ENCODE measurements at regions not wholly inside any gene's neighbourhood (a gene's known extent, or its start where the extent isn't known, plus 50 kb on each side); places are given as distances from the start of the nearest gene placed in this dataset.

DNA sequence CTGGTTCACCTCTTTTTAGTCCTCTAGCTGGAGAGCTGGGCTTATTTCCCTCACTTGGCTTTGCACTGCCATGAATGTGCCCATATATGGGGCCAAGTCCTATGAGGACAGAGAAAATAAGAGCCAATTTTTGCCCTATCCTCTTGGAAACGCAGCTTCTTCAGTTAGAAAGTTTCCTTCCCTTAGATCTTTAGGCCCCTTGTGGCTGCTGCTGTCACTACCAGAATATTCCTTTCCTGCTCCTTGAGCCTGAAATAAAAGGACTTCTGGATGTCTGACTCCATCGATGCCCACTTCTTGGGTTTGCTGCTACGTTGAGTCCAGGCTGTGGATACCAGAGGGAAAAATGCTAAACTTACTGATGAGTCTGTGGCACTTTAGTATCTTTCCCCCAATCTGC, 487.1 kb downstream of the GRIN2A start:
- TF ChIP-seq, protein P1, sequence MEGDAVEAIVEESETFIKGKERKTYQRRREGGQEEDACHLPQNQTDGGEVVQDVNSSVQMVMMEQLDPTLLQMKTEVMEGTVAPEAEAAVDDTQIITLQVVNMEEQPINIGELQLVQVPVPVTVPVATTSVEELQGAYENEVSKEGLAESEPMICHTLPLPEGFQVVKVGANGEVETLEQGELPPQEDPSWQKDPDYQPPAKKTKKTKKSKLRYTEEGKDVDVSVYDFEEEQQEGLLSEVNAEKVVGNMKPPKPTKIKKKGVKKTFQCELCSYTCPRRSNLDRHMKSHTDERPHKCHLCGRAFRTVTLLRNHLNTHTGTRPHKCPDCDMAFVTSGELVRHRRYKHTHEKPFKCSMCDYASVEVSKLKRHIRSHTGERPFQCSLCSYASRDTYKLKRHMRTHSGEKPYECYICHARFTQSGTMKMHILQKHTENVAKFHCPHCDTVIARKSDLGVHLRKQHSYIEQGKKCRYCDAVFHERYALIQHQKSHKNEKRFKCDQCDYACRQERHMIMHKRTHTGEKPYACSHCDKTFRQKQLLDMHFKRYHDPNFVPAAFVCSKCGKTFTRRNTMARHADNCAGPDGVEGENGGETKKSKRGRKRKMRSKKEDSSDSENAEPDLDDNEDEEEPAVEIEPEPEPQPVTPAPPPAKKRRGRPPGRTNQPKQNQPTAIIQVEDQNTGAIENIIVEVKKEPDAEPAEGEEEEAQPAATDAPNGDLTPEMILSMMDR (IDR thresholded peaks at IDR 0.05 in 2 of 3, conservative IDR thresholded peaks at IDR 0.05 in 1 of 3; ENCODE audit: insufficient read depth in 2 of 3, low read depth in 1 of 3, low read length in 3 of 3), result no peak
- TF ChIP-seq, protein P2, sequence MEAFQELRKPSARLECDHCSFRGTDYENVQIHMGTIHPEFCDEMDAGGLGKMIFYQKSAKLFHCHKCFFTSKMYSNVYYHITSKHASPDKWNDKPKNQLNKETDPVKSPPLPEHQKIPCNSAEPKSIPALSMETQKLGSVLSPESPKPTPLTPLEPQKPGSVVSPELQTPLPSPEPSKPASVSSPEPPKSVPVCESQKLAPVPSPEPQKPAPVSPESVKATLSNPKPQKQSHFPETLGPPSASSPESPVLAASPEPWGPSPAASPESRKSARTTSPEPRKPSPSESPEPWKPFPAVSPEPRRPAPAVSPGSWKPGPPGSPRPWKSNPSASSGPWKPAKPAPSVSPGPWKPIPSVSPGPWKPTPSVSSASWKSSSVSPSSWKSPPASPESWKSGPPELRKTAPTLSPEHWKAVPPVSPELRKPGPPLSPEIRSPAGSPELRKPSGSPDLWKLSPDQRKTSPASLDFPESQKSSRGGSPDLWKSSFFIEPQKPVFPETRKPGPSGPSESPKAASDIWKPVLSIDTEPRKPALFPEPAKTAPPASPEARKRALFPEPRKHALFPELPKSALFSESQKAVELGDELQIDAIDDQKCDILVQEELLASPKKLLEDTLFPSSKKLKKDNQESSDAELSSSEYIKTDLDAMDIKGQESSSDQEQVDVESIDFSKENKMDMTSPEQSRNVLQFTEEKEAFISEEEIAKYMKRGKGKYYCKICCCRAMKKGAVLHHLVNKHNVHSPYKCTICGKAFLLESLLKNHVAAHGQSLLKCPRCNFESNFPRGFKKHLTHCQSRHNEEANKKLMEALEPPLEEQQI (IDR thresholded peaks at IDR 0.05), result no peak
- no peak for TF ChIP-seq ESRRA (IDR thresholded peaks at IDR 0.05; ENCODE audit: borderline replicate concordance, low read depth)
